Body of pancreas (tissue), 4 donors: ENCODE measurements at regions not wholly inside any gene's neighbourhood (a gene's known extent, or its start where the extent isn't known, plus 50 kb on each side); places are given as distances from the start of the nearest gene placed in this dataset.

Experiments
- POLR2A ChIP-seq, 3 donors: fragments of 450-650 bp; IDR thresholded peaks; one replicate each; pipeline ENCODE4 v1.6.1; 2016; ENCODE audit warnings: antibody characterized with exemption in 3 of 3, mild to moderate bottlenecking in 2 of 3
- TF ChIP-seq, protein P1 (sequence below), 7 experiments: fragments of 450-650 bp in 4 of 7; fragments of 200-600 bp in 3 of 7; sonication (generic) in 3 of 7; IDR thresholded peaks; one replicate each; pipeline ENCODE4 v1.5.1; 2016 to 2019; ENCODE audit warnings: antibody characterized with exemption in 7 of 7

DNA sequence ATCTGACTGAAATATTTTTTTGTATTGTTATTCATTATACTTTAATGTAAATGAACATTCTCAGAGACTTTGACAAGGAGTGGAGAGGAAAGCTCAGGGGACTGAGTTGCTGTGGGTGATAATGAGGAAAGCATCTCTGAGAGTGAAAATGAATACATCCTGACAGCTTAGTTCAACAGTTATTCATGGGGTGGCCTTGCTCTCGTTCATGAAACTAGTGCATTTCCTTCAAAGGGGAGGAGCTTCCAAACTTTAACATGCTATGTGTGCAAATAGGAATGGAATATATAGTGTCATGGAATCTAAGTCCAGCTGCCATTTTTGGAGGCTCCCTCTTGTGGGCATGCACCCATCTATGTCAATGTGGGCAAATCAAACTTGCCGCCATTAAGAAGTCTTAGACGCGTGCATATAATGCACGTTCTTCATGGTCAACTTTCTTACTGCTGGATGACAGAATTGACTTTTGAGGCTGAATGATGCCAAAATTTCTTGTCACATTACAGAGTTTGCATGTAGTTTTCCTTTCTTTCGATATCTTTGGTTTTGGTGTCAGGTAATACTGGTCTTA lies 124.3 kb upstream of the TMEM170B start:
- TF ChIP-seq, protein P1, sequence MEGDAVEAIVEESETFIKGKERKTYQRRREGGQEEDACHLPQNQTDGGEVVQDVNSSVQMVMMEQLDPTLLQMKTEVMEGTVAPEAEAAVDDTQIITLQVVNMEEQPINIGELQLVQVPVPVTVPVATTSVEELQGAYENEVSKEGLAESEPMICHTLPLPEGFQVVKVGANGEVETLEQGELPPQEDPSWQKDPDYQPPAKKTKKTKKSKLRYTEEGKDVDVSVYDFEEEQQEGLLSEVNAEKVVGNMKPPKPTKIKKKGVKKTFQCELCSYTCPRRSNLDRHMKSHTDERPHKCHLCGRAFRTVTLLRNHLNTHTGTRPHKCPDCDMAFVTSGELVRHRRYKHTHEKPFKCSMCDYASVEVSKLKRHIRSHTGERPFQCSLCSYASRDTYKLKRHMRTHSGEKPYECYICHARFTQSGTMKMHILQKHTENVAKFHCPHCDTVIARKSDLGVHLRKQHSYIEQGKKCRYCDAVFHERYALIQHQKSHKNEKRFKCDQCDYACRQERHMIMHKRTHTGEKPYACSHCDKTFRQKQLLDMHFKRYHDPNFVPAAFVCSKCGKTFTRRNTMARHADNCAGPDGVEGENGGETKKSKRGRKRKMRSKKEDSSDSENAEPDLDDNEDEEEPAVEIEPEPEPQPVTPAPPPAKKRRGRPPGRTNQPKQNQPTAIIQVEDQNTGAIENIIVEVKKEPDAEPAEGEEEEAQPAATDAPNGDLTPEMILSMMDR (IDR thresholded peaks at IDR 0.05): no peak
- no peak for TF ChIP-seq POLR2A (IDR thresholded peaks at IDR 0.05)
